GM12872 (cell line): ENCODE measurements at regions not wholly inside any gene's neighbourhood (a gene's known extent, or its start where the extent isn't known, plus 50 kb on each side); places are given as distances from the start of the nearest gene placed in this dataset.

Experiments
- TF ChIP-seq, protein P1 (sequence below): IDR thresholded peaks from 3 replicates; pipeline ENCODE4 v1.5.1; 2011; ENCODE audit warnings: low read depth, mild to moderate bottlenecking, low read length, moderate library complexity; ENCODE audit not compliant: insufficient read depth

DNA sequence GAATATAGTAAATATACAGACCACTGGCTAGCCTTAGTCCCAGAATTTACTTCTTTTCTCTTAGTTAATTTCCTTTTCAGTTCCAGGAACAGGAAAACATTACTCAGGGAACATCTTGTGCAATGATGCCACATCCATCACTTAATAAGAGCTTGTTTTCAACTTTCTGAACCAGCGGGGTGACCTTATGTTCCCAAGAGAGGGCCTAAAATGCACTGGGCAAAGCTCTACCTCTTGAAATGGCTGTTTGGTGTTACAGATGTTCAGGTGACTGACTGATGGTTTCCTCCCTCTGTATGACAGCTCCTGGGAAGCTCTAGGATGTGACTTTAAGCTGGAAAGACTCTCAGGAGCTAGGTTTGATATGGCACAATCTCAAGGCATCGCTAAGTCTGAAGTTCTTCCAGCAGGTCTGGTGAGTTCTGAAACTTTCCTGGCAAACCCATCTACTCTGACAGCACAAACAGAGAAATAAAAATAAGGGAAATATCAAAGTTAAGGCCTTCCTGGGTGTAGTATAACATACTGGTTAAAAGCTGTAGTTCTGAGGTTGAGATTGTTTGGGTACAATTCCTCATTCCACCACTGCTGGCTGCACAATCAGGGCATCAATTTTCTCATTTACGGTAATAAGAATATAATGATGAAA, 98.6 kb downstream of the ZIC1 start:
- TF ChIP-seq, protein P1, sequence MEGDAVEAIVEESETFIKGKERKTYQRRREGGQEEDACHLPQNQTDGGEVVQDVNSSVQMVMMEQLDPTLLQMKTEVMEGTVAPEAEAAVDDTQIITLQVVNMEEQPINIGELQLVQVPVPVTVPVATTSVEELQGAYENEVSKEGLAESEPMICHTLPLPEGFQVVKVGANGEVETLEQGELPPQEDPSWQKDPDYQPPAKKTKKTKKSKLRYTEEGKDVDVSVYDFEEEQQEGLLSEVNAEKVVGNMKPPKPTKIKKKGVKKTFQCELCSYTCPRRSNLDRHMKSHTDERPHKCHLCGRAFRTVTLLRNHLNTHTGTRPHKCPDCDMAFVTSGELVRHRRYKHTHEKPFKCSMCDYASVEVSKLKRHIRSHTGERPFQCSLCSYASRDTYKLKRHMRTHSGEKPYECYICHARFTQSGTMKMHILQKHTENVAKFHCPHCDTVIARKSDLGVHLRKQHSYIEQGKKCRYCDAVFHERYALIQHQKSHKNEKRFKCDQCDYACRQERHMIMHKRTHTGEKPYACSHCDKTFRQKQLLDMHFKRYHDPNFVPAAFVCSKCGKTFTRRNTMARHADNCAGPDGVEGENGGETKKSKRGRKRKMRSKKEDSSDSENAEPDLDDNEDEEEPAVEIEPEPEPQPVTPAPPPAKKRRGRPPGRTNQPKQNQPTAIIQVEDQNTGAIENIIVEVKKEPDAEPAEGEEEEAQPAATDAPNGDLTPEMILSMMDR, result no peak

DNA sequence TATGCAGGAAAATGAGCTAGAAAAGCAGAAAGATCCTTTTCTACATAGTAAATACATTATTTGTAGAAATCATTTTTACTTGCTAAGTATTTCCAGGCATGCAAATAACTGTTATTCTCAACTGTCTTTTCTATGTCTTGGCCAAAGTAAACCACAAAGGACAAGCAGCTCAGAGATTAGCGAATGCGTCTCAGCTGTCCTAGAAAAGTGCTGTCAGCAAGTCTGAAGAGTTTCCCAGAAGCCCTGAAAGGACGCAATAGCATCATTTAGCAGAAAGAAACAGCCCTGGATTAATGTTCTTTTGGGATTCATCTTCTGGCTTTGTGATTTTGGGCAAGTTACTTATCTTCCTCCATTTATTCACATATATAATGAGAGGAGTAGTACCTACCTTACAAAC, 100.3 kb downstream of the ZIC1 start:
- TF ChIP-seq, protein P1, result no peak

DNA sequence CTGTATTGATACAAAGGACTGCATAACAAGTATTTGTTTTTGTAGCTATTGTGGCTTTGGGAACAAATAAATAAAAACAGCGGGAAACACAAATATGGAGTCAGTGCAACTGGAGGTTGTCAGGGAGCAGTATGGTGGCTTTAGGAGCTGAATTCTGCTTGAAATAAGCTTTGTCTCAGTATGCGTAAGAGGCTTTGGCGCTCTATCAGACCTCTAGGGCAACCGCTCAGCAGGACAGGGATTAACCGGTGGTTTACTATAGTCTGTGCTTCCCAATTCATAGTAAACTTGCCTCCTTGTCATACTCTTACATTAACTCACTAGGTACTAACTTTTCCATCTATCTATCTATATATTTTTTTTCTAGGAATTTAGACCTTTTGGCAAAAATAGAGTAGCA, 104.6 kb downstream of the ZIC1 start:
- TF ChIP-seq, protein P1, result no peak

DNA sequence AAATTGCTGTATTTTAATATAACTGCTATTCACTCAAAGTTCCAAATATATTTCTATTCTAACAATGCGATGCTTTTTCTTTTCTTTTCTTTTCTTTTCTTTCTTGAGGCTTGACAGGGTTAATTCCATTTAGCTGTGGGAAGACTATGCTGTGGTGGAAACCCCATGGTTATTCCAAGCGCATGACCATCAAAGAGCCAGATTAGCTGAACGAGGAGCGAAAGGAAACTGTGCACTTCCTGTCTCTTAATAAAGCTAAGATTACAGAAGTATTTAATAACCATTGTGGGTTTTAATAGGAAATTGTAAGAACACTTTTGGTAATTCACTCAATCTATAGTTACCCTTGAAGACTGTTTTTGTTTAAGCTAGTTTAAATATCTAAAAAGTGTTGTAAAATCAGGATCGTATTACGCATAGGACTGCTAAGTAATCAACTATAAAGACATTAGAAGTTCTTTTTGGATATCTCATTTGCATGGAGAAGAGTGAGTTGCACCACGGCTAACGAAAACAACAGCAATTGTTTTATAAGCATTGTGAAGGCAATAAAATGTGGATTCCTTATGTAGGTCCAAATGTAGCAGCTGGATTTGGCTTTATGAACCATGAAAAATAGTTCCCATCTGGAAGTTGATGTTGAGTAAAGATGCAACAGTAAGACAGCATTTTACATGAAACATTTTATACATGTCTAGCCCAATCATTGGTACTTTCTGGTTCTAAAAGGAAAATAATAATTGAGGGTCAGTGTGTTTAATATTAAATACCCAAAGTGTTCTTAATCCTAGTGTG, 105.4 kb downstream of the ZIC1 start:
- TF ChIP-seq, protein P1, result no peak

DNA sequence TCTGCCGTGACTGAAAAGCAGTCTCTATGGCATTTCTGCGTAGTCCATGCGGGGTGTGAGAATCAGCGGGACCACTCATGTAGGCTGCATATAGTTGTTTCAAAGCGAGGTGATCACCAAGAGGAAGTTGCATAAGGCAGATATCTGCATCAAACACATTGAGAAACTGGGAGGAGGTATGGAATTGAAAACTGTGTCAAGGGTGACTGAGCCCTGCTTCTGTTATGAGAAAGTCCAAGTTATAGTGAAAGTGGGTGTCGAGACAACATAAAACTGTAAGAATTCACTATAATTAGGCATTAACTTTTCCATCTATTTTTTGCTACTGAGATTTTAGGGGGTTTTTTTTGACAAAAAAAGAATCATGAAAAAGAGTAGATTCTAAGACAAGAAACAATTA, 109.3 kb downstream of the ZIC1 start:
- TF ChIP-seq, protein P1, result no peak

DNA sequence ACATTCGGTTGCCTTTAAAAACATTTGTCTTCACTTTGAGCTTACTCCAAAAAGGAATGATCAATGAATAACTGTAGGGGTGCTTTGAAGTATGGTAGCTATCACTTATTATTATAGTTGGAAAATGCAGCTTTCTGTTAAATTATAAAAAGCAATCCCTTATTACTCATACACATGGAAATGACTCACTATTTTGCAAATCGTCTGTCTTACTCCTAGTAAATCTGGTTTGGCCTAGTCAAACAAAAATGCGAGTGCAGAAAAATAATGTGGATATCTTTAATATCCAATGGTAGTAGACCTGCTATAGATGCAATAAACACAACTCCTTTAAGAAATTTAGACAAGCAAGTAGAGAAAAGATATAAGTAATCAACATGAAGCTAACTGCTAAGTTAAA, 112.5 kb downstream of the ZIC1 start:
- TF ChIP-seq, protein P1, result no peak

DNA sequence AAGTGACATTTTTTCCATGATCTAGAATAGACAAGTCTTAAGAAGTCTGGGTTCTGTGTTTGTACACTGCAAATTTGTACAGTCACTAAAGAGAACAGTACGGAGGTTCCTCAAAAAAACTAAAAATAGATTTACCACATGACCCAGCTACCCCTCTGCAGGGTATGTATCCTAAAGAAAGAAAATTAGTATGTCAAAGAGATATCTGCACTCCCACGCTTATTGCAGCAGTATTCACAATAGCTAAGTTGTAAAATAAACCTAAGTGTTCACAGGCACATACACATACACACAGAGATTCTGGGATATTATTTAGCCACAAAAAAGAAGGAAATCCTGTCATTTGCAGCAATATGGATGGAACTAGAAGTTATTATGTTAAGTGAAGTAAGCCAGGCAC, 120.4 kb downstream of the ZIC1 start:
- TF ChIP-seq, protein P1, result no peak
